ENCODE measurements at regions not wholly inside any gene's neighbourhood (a gene's known extent, or its start where the extent isn't known, plus 50 kb on each side); places are given as distances from the start of the nearest gene placed in this dataset.
A peak's percentile ranks its signal among the peaks of the same experiment; 100 is the strongest.
"Not testable (repeated sequence)": the region's sequence is repeated elsewhere in the genome, so short reads cannot be mapped to it uniquely, and the experiment has no call there.

GRCh38 chr3:35437381-35437780, 201.9 kb upstream of the ARPP21 start:
- H3K4me3 ChIP-seq (ENCODE audit: low read length) = no peak overlapping the region
- no peak for TF ChIP-seq CTCF (IDR thresholded peaks at IDR 0.05; ENCODE audit: insufficient read depth, low read depth, low read length, missing control alignments)
- DNase-seq (ENCODE audit: low read depth) = no peak

- no peak for TF ChIP-seq CTCF (IDR thresholded peaks at IDR 0.05; ENCODE audit: insufficient read depth, low read depth, low read length, missing control alignments)
- peak; percentile 1 for DNase-seq (ENCODE audit: low read depth)
- H3K4me3 ChIP-seq (ENCODE audit: low read length) = no peak overlapping the region
Observed at GRCh38 chr3:35438101-35438500, 201.2 kb upstream of the ARPP21 start.

- no peak overlapping the region for H3K4me3 ChIP-seq (ENCODE audit: low read length)
- no peak for DNase-seq (ENCODE audit: low read depth)
- no peak for TF ChIP-seq CTCF (IDR thresholded peaks at IDR 0.05; ENCODE audit: insufficient read depth, low read depth, low read length, missing control alignments)
Observed at GRCh38 chr3:35439663-35440062, 199.7 kb upstream of the ARPP21 start.

- no peak for DNase-seq (ENCODE audit: low read depth)
- no peak overlapping the region for H3K4me3 ChIP-seq (ENCODE audit: low read length)
- TF ChIP-seq CTCF (IDR thresholded peaks at IDR 0.05; ENCODE audit: insufficient read depth, low read depth, low read length, missing control alignments) = no peak
Observed at GRCh38 chr3:35440826-35441225, 198.5 kb upstream of the ARPP21 start.

- DNase-seq (ENCODE audit: low read depth) = no peak
- no peak for TF ChIP-seq CTCF (IDR thresholded peaks at IDR 0.05; ENCODE audit: insufficient read depth, low read depth, low read length, missing control alignments)
- H3K4me3 ChIP-seq (ENCODE audit: low read length) = no peak overlapping the region
Observed at GRCh38 chr3:35446896-35447295, 192.4 kb upstream of the ARPP21 start.

- TF ChIP-seq CTCF (IDR thresholded peaks at IDR 0.05; ENCODE audit: insufficient read depth, low read depth, low read length, missing control alignments) = no peak
- H3K4me3 ChIP-seq (ENCODE audit: low read length) = no peak overlapping the region
- no peak for DNase-seq (ENCODE audit: low read depth)
Observed at GRCh38 chr3:35448121-35448520, 191.2 kb upstream of the ARPP21 start.

- TF ChIP-seq CTCF (IDR thresholded peaks at IDR 0.05; ENCODE audit: insufficient read depth, low read depth, low read length, missing control alignments) = no peak
- no peak overlapping the region for H3K4me3 ChIP-seq (ENCODE audit: low read length)
- no peak for DNase-seq (ENCODE audit: low read depth)
Observed at GRCh38 chr3:35448681-35449080, 190.6 kb upstream of the ARPP21 start.

GRCh38 chr3:35454819-35455218, 184.5 kb upstream of the ARPP21 start:
- not testable (repeated sequence) for DNase-seq (ENCODE audit: low read depth); H3K4me3 ChIP-seq (ENCODE audit: low read length)
